OCI-LY1 (cell line): ENCODE measurements at regions not wholly inside any gene's neighbourhood (a gene's known extent, or its start where the extent isn't known, plus 50 kb on each side); places are given as distances from the start of the nearest gene placed in this dataset.

Experiments
- EZH2 ChIP-seq: fragments of 200-600 bp; sonication (generic), shearing (Covaris generic); IDR thresholded peaks from 2 replicates; pipeline ENCODE4 v1.8.0; 2017; ENCODE audit warnings: borderline replicate concordance, mixed run types, mild to moderate bottlenecking, antibody characterized with exemption, low read length, moderate library complexity, mixed read lengths
- TF ChIP-seq, protein P1 (sequence below): fragments of 200-600 bp; sonication (generic), shearing (Covaris generic); IDR thresholded peaks from 2 replicates; pipeline ENCODE4 v1.5.1; 2017; ENCODE audit warnings: mild to moderate bottlenecking, antibody characterized with exemption, low read length, moderate library complexity, mixed read lengths

DNA sequence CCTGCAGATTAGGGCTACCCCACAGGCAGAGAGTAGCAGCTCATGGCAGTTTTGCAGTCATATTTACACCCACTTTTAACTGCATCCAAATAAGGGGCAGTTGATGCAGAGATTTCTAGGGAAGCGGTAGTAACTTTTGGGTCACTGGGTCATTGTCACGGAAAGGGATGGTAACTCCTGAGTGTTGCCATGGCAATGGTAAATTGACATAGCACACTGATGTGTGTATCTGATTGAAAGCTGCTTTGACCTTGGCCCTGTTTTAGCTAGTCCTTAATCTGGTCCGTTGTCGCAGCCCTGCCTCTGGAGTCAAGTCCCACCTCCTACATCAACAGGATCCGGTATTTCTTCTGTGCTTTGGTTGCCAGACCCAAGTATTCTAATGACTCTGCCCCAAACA is 199.1 kb upstream of the TCF21 start:
- TF ChIP-seq, protein P1, sequence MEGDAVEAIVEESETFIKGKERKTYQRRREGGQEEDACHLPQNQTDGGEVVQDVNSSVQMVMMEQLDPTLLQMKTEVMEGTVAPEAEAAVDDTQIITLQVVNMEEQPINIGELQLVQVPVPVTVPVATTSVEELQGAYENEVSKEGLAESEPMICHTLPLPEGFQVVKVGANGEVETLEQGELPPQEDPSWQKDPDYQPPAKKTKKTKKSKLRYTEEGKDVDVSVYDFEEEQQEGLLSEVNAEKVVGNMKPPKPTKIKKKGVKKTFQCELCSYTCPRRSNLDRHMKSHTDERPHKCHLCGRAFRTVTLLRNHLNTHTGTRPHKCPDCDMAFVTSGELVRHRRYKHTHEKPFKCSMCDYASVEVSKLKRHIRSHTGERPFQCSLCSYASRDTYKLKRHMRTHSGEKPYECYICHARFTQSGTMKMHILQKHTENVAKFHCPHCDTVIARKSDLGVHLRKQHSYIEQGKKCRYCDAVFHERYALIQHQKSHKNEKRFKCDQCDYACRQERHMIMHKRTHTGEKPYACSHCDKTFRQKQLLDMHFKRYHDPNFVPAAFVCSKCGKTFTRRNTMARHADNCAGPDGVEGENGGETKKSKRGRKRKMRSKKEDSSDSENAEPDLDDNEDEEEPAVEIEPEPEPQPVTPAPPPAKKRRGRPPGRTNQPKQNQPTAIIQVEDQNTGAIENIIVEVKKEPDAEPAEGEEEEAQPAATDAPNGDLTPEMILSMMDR, result no peak
- no peak for TF ChIP-seq EZH2
